Keratinocyte (primary cell): ENCODE measurements at regions not wholly inside any gene's neighbourhood (a gene's known extent, or its start where the extent isn't known, plus 50 kb on each side); places are given as distances from the start of the nearest gene placed in this dataset.

ENCODE experiments used
- DNase-seq: peaks from one replicate; pipeline ENCODE4 v3.0.0-alpha.2; 2011; ENCODE audit warnings: low read depth, missing footprints, low spot score
- FAIRE-seq: peaks from 2 replicates; lab custom pipeline; 2011; peaks lifted over from hg19 to GRCh38; lab: Jason Lieb, UNC
- H2AFZ ChIP-seq: 2 replicates; pipeline ENCODE4 v1.6.0; 2012; ENCODE audit warnings: low read length, control low read depth, inconsistent platforms; ENCODE audit not compliant: control insufficient read depth
- H3K27ac ChIP-seq: 2 replicates; pipeline ENCODE4 v1.5.1; 2011; ENCODE audit warnings: low read length; ENCODE audit not compliant: control insufficient read depth, insufficient read depth
- H3K27me3 ChIP-seq: 3 replicates; pipeline ENCODE4 v1.6.0; 2011; ENCODE audit warnings: low read length; ENCODE audit not compliant: control insufficient read depth, insufficient read depth; ENCODE audit errors: extremely low read depth
- H3K36me3 ChIP-seq, 2 experiments: 2 replicates in 1 of 2; 3 replicates in 1 of 2; pipeline ENCODE4 v1.5.1; 2011; ENCODE audit warnings: low read length in 2 of 2, mild to moderate bottlenecking in 1 of 2; ENCODE audit not compliant: control insufficient read depth in 2 of 2, insufficient read depth in 2 of 2; ENCODE audit errors: extremely low read depth in 1 of 2
- H3K4me1 ChIP-seq: 3 replicates; pipeline ENCODE4 v1.5.1; 2011; ENCODE audit warnings: low read length; ENCODE audit not compliant: control insufficient read depth, insufficient read depth; ENCODE audit errors: extremely low read depth
- H3K4me2 ChIP-seq: 3 replicates; pipeline ENCODE4 v1.6.0; 2011; ENCODE audit warnings: low read depth, low read length; ENCODE audit not compliant: control insufficient read depth, insufficient read depth; ENCODE audit errors: extremely low read depth
- H3K4me3 ChIP-seq, 3 experiments: fragments of 200-600 bp in 1 of 3; sonication (generic) in 1 of 3; 2 replicates in 2 of 3; 3 replicates in 1 of 3; pipeline ENCODE4 v1.5.1; 2011 to 2016; ENCODE audit warnings: low read length in 3 of 3, mild to moderate bottlenecking in 3 of 3, control low read depth in 2 of 3, inconsistent platforms in 1 of 3, low read depth in 1 of 3, mixed read lengths in 1 of 3, mixed run types in 1 of 3, moderate library complexity in 1 of 3; ENCODE audit not compliant: control insufficient read depth in 2 of 3, insufficient read depth in 2 of 3; ENCODE audit errors: extremely low read depth in 1 of 3
- H3K79me2 ChIP-seq: 2 replicates; pipeline ENCODE4 v1.6.0; 2012; ENCODE audit warnings: low read length; ENCODE audit not compliant: control insufficient read depth, insufficient read depth
- H3K9ac ChIP-seq: 3 replicates; pipeline ENCODE4 v1.6.0; 2011; ENCODE audit warnings: low read length; ENCODE audit not compliant: control insufficient read depth, insufficient read depth; ENCODE audit errors: extremely low read depth
- H3K9me1 ChIP-seq: 3 replicates; pipeline ENCODE4 v1.6.0; 2011; ENCODE audit warnings: low read length; ENCODE audit not compliant: control insufficient read depth, insufficient read depth; ENCODE audit errors: extremely low read depth
- H3K9me3 ChIP-seq: 2 replicates; pipeline ENCODE4 v1.5.1; 2012; ENCODE audit warnings: low read depth, low read length; ENCODE audit not compliant: control insufficient read depth
- H4K20me1 ChIP-seq: 3 replicates; pipeline ENCODE4 v1.6.0; 2011; ENCODE audit warnings: low read length; ENCODE audit not compliant: control insufficient read depth, insufficient read depth; ENCODE audit errors: extremely low read depth
- CTCF ChIP-seq, 3 experiments: IDR thresholded peaks in 1 of 3; conservative IDR thresholded peaks in 1 of 3; optimal IDR thresholded peaks in 1 of 3; 2 replicates in 2 of 3; 3 replicates in 1 of 3; pipeline versions ENCODE3 to v1.5.1; 2011; ENCODE audit warnings: low read length in 3 of 3, mild to moderate bottlenecking in 3 of 3, moderate library complexity in 2 of 3, control low read depth in 1 of 3, inconsistent platforms in 1 of 3; ENCODE audit not compliant: insufficient read depth in 2 of 3; ENCODE audit errors: extremely low read depth in 1 of 3
- EZH2 ChIP-seq: IDR thresholded peaks from one replicate; pipeline ENCODE4 v1.6.1; 2012; ENCODE audit warnings: inconsistent platforms, mild to moderate bottlenecking, low read length, moderate library complexity
- dilution Hi-C: fragments of 300-500 bp; cut with MboI; formaldehyde crosslinking; loops from one replicate; pipeline ENCODE4 v1.7.0; 2020; ENCODE audit warnings: low sequenced_read_pairs; ENCODE audit not compliant: extremely low pct_ligation_motif_present

DNA sequence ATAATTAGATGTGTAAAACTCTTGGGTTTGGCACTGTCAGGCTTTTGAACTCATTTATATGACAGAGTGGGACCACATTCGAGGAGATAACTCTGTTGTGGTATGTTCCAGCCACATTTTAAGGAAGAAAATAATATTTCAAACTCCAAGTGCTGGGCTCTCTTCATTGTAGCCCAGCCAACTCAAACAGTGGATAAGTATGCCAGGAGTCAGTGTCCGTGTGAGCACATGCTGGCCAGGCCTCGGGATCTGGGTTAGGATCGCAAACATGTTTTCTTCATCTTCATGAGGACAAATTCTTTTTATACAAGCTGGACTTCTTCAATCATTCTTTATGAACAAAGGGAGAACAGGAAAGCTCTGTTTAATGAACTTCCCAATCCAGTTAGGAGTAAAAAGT, 497.5 kb downstream of the MAFB start:
- H3K4me1 ChIP-seq = peaks cover 3% of the 10 kb centered on the region
- H3K36me3 ChIP-seq = no peaks in the 10 kb centered on the region
- H3K9me3 ChIP-seq = no peaks in the 10 kb centered on the region
- H3K4me3 ChIP-seq = no peak overlapping the region
- no peak overlapping the region for H3K4me2 ChIP-seq
- H4K20me1 ChIP-seq = no peaks in the 10 kb centered on the region
- no peaks in the 10 kb centered on the region for H3K27me3 ChIP-seq
- no peak overlapping the region for H2AFZ ChIP-seq
- H3K9ac ChIP-seq = no peak overlapping the region
- TF ChIP-seq EZH2 (no peak), CTCF (optimal IDR thresholded peaks at IDR 0.05 in 1 of 3, IDR thresholded peaks at IDR 0.05 in 1 of 3, conservative IDR thresholded peaks at IDR 0.05 in 1 of 3; ENCODE audit: extremely low read depth in 1 of 3, insufficient read depth in 2 of 3, low read length in 3 of 3) (no peak)
- no peak overlapping the region for H3K27ac ChIP-seq
- DNase-seq = no peak
- no peaks in the 10 kb centered on the region for H3K9me1 ChIP-seq
- FAIRE-seq = no peak
- dilution Hi-C loops = no loop called here
- H3K79me2 ChIP-seq = no peaks in the 10 kb centered on the region

DNA sequence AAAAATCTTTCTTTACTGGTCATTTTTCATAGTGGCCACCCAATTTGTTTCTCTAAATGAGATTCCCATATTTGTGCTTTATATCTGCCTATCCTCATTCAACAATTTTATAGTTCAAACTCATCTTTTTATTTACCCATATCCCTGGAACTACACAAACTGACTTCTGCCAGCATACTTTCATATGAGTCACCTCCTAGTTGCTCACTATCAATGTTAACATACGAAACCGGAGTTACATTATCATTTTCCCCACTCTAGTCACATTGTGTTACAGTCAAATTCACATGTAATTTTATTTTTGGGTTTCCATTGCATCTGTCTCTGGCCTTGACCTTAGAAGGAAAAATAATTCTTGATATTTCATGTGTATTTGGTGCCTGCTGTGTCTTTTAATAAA, 499.4 kb downstream of the MAFB start:
- no peaks in the 10 kb centered on the region for H3K27me3 ChIP-seq
- no peak overlapping the region for H3K9ac ChIP-seq
- no peaks in the 10 kb centered on the region for H3K9me3 ChIP-seq
- dilution Hi-C loops = no loop called here
- no peaks in the 10 kb centered on the region for H3K36me3 ChIP-seq
- H3K9me1 ChIP-seq = no peaks in the 10 kb centered on the region
- H3K27ac ChIP-seq = no peak overlapping the region
- peaks cover 3% of the 10 kb centered on the region for H3K4me1 ChIP-seq
- DNase-seq (no peak), FAIRE-seq (no peak)
- H4K20me1 ChIP-seq = no peaks in the 10 kb centered on the region
- H3K4me2 ChIP-seq = no peak overlapping the region
- no peak overlapping the region for H3K4me3 ChIP-seq
- H3K79me2 ChIP-seq = no peaks in the 10 kb centered on the region
- no peak overlapping the region for H2AFZ ChIP-seq
- no peak for TF ChIP-seq CTCF (optimal IDR thresholded peaks at IDR 0.05 in 1 of 3, IDR thresholded peaks at IDR 0.05 in 1 of 3, conservative IDR thresholded peaks at IDR 0.05 in 1 of 3; ENCODE audit: extremely low read depth in 1 of 3, insufficient read depth in 2 of 3, low read length in 3 of 3)
- no peak for TF ChIP-seq EZH2
